ENCODE measurements at regions not wholly inside any gene's neighbourhood (a gene's known extent, or its start where the extent isn't known, plus 50 kb on each side); places are given as distances from the start of the nearest gene placed in this dataset.

GRCh38 chr9:14466429-14466818 is 152.5 kb upstream of the NFIB start:
- TF ChIP-seq CTCF (IDR thresholded peaks at IDR 0.05) = no peak
- no peak for TF ChIP-seq POLR2A (IDR thresholded peaks at IDR 0.05)

Data from lower leg skin (tissue), 3 donors.